PFSK-1 (cell line): ENCODE measurements at regions not wholly inside any gene's neighbourhood (a gene's known extent, or its start where the extent isn't known, plus 50 kb on each side); places are given as distances from the start of the nearest gene placed in this dataset.

ENCODE experiments used
- FOXP2 ChIP-seq: optimal IDR thresholded peaks from 2 replicates; pipeline ENCODE3; 2011; ENCODE audit warnings: borderline replicate concordance, control low read depth, inconsistent platforms; ENCODE audit not compliant: insufficient read depth; ENCODE audit errors: extremely low read length, extremely low read depth
- POLR2AphosphoS5 ChIP-seq: IDR thresholded peaks from 2 replicates; pipeline ENCODE4 v1.6.1; 2012; ENCODE audit warnings: low read depth, mild to moderate bottlenecking, control low read depth, low read length, moderate library complexity
- SIN3A ChIP-seq: IDR thresholded peaks from 2 replicates; pipeline ENCODE4 v1.6.1; 2012; ENCODE audit warnings: mild to moderate bottlenecking, low read length, moderate library complexity, borderline replicate concordance; ENCODE audit not compliant: insufficient read depth
- TAF1 ChIP-seq: IDR thresholded peaks from 2 replicates; pipeline ENCODE4 v1.6.1; 2012; ENCODE audit warnings: low read length, control low read depth, borderline replicate concordance; ENCODE audit not compliant: insufficient read depth
- TF ChIP-seq, protein P1 (sequence below), 2 experiments: IDR thresholded peaks; 2 replicates each; pipeline versions ENCODE4 v1.6.1 to v1.8.0; 2011 to 2012; ENCODE audit warnings: low read depth in 2 of 2, low read length in 2 of 2, control low read depth in 1 of 2, inconsistent platforms in 1 of 2, mild to moderate bottlenecking in 1 of 2, moderate library complexity in 1 of 2; ENCODE audit not compliant: insufficient read depth in 1 of 2

DNA sequence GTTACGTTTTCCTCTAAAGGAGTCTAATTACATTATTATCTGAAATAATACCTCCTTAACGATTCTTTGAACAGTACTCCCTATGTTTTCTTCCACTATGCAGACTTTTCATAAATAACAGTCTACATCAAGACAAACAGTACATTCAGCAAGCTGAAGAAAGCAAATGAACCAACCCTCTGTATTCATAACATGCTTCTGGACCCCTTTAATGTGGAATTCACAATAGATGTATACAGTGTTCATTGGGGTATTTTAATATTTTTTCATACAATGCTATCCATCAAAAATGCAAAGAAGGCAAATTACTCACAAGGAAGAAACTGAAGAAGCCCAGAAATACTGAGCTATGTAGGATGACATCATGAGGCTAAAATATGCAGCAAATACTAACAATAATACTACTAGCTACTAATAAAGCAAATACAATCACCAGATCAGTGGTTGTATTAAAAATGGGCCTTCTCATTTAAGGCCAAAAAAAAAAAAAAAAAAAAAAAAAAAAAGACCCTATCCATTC is 408.6 kb downstream of the MTX2 start:
- TF ChIP-seq POLR2AphosphoS5 (no peak), TAF1 (no peak), SIN3A (no peak), FOXP2 (no peak)
- TF ChIP-seq, protein P1, sequence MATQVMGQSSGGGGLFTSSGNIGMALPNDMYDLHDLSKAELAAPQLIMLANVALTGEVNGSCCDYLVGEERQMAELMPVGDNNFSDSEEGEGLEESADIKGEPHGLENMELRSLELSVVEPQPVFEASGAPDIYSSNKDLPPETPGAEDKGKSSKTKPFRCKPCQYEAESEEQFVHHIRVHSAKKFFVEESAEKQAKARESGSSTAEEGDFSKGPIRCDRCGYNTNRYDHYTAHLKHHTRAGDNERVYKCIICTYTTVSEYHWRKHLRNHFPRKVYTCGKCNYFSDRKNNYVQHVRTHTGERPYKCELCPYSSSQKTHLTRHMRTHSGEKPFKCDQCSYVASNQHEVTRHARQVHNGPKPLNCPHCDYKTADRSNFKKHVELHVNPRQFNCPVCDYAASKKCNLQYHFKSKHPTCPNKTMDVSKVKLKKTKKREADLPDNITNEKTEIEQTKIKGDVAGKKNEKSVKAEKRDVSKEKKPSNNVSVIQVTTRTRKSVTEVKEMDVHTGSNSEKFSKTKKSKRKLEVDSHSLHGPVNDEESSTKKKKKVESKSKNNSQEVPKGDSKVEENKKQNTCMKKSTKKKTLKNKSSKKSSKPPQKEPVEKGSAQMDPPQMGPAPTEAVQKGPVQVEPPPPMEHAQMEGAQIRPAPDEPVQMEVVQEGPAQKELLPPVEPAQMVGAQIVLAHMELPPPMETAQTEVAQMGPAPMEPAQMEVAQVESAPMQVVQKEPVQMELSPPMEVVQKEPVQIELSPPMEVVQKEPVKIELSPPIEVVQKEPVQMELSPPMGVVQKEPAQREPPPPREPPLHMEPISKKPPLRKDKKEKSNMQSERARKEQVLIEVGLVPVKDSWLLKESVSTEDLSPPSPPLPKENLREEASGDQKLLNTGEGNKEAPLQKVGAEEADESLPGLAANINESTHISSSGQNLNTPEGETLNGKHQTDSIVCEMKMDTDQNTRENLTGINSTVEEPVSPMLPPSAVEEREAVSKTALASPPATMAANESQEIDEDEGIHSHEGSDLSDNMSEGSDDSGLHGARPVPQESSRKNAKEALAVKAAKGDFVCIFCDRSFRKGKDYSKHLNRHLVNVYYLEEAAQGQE (IDR thresholded peaks at IDR 0.05; ENCODE audit: insufficient read depth in 1 of 2, low read depth in 2 of 2, low read length in 2 of 2), result no peak

DNA sequence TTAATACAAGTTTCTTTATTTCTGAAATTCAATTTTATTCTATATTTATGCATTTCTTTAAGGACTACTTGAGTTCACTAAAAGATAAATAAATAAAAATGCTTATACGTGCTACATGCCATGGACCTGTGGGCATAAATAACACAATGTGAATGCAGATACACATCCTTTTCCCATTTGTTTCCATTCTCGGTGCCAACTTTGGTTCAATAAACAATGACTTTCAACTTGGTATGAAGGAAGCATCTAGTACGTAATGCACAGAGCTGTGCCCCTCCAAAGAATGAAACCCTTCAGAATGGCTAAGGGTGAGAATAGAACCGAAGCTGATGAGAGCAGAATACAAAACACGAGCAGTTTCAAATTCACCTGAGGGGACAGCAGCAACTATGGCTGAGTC is 409.3 kb downstream of the MTX2 start:
- no peak for TF ChIP-seq TAF1

DNA sequence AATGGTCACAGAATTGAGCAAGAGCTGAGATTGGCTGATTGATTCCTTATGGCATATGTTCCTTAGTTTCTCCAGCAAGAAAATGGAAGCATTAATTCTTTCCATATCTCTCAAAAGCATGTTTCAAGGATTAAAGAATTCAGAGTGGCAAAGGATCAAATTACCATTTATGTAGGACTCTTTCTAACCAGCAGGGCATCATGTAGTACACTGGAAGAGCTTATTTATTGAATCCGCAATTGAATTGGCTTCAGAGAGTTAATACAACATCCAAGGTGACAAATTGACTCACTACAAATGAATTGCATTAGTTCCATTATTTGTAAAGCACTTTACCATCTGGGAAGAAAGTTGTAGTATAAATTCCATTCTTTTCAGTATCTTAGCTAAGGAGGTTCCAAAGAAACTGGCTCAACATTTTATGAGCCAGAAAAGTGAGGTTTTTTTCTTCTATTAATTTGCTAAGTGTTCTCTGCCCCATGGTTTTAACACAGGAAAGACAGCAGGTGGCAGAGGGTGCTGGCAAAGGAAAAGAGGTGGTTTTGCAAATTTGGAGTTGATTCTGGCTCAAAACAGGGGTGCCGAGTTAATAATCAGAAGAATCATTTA is 409.9 kb downstream of the MTX2 start:
- no peak for TF ChIP-seq TAF1
- TF ChIP-seq, protein P1 (IDR thresholded peaks at IDR 0.05; ENCODE audit: insufficient read depth in 1 of 2, low read depth in 2 of 2, low read length in 2 of 2), result no peak
- TF ChIP-seq SIN3A, result no peak
- no peak for TF ChIP-seq FOXP2
- TF ChIP-seq POLR2AphosphoS5, result no peak

DNA sequence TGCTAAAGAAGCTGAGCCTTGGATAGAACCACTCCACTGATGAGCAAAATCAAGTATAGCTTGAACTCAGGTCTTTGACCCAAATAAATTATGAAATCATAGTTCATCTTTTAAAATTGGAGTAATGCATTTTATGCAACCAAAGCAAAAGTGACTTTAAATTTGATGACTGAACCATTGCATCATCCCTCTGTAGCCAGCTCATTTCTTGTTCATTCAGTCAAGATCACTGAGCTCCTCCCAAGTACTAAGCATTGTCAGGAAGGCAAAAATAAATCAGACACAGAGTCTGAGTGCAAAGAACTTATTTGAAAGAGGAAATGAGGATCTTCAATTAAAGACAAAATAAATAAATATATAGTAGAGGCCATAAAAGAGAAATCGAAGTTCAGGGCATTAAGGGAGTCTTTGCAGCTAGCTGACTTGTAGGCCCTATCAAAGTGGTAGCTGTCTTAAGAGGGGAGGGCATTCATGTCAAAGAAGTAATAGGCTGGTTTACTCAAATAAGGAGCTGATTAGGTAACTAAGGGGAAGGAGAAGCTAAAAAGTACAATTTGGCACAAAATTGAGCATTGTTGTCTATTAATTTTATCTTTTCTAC is 411.8 kb downstream of the MTX2 start:
- TF ChIP-seq TAF1 (no peak), FOXP2 (no peak), POLR2AphosphoS5 (no peak), SIN3A (no peak)
- TF ChIP-seq, protein P1 (IDR thresholded peaks at IDR 0.05; ENCODE audit: insufficient read depth in 1 of 2, low read depth in 2 of 2, low read length in 2 of 2), result no peak

DNA sequence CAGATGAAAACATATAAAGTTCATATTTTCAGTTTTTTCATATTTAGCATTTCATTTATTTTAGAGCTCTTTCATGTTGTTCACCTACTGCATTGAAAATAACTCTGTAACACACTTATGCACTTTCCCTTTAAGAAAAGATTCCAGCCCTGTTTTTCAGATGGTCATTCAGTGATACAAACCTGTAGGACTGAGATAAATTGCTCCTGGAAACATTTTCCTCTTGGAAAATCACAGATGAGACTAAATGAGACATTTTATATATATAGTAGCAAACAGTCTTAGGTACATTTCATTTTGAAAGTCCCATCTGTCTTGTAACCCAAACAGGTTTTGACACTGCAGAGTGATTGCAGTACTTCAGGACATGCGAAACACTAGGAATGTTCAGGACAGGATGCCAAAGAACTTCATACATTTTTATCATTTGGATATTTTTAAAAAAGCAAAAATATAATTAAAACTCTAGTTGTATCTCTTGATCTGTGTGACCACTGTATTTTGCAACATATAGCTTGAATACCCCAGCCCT is 412.4 kb downstream of the MTX2 start:
- no peak for TF ChIP-seq SIN3A
- no peak for TF ChIP-seq TAF1
- TF ChIP-seq POLR2AphosphoS5, result no peak
- TF ChIP-seq, protein P1 (IDR thresholded peaks at IDR 0.05; ENCODE audit: insufficient read depth in 1 of 2, low read depth in 2 of 2, low read length in 2 of 2), result no peak
- TF ChIP-seq FOXP2, result no peak
